Activated CD8-positive, alpha-beta T cell treated with anti-CD3 and anti-CD28 coated beads for 36 hours (primary cell): ENCODE measurements at regions not wholly inside any gene's neighbourhood (a gene's known extent, or its start where the extent isn't known, plus 50 kb on each side); places are given as distances from the start of the nearest gene placed in this dataset.

Experiments used
- ATAC-seq: fragments of 200-7000 bp; cut with Tn5 transposase; one replicate; pipeline ENCODE4 v1.10.0; 2021; ENCODE audit warnings: mild to moderate bottlenecking, moderate library complexity
- CTCF ChIA-PET: fragments of 350-600 bp; sonication (Branson Sonifier 250); formaldehyde crosslinking; loops from one replicate; lab custom pipeline; 2021; ENCODE audit warnings: antibody characterized with exemption; lab: Charles Lee
- POLR2A ChIA-PET: fragments of 350-600 bp; sonication (Branson Sonifier 250); formaldehyde crosslinking; loops from one replicate; lab custom pipeline; 2021; ENCODE audit warnings: antibody characterized with exemption; lab: Charles Lee
- DNase-seq: peaks from one replicate; pipeline ENCODE4 v3.0.0-alpha.2; 2020
- H3K27ac Mint-ChIP-seq: one replicate; pipeline ENCODE4 v1.8.0; 2021; ENCODE audit warnings: mild to moderate bottlenecking, mixed read lengths
- H3K27me3 Mint-ChIP-seq: one replicate; pipeline ENCODE4 v1.8.0; 2021; ENCODE audit warnings: mixed read lengths
- H3K36me3 Mint-ChIP-seq: one replicate; pipeline ENCODE4 v1.8.0; 2021; ENCODE audit warnings: low read depth, mixed read lengths
- H3K4me1 Mint-ChIP-seq: one replicate; pipeline ENCODE4 v1.8.0; 2021; ENCODE audit warnings: low read depth, mixed read lengths
- H3K4me3 Mint-ChIP-seq: one replicate; pipeline ENCODE4 v1.8.0; 2021; ENCODE audit warnings: mild to moderate bottlenecking, moderate library complexity, mixed read lengths
- H3K9me3 Mint-ChIP-seq: one replicate; pipeline ENCODE4 v1.8.0; 2021; ENCODE audit warnings: mixed read lengths
- CTCF ChIP-seq: fragments of 200-600 bp; IDR thresholded peaks from one replicate; pipeline ENCODE4 v1.8.0; 2022; ENCODE audit warnings: antibody characterized with exemption, mild to moderate bottlenecking
- intact Hi-C: fragments of 100-400 bp; cut with micrococcal nuclease; formaldehyde crosslinking; loops from one replicate; pipeline ENCODE4 v1.10.0; 2022

GRCh38 chr4:136740326-136740725 is 792.0 kb downstream of the PCDH18 start:
- no peaks in the 10 kb centered on the region for H3K36me3 Mint-ChIP-seq
- CTCF ChIA-PET, result no interaction called here
- peaks cover 3% of the 10 kb centered on the region for H3K9me3 Mint-ChIP-seq
- H3K4me3 Mint-ChIP-seq, result no peak overlapping the region
- POLR2A ChIA-PET, result no interaction called here
- H3K27me3 Mint-ChIP-seq, result no peaks in the 10 kb centered on the region
- DNase-seq, result no peak
- intact Hi-C loops, result no loop called here
- H3K4me1 Mint-ChIP-seq, result no peaks in the 10 kb centered on the region
- TF ChIP-seq CTCF, result no peak
- no peak for ATAC-seq
- no peak overlapping the region for H3K27ac Mint-ChIP-seq

- peaks cover 4% of the 10 kb centered on the region for H3K9me3 Mint-ChIP-seq
- no peak overlapping the region for H3K27ac Mint-ChIP-seq
- DNase-seq (no peak), ATAC-seq (no peak)
- H3K36me3 Mint-ChIP-seq, result no peaks in the 10 kb centered on the region
- intact Hi-C loops, result no loop called here
- no peaks in the 10 kb centered on the region for H3K4me1 Mint-ChIP-seq
- TF ChIP-seq CTCF, result no peak
- H3K27me3 Mint-ChIP-seq, result no peaks in the 10 kb centered on the region
- H3K4me3 Mint-ChIP-seq, result no peak overlapping the region
- POLR2A ChIA-PET, result no interaction called here
- CTCF ChIA-PET, result no interaction called here
Measured at GRCh38 chr4:136737066-136737465, 795.2 kb downstream of the PCDH18 start.

- no peak for DNase-seq
- Mint-ChIP-seq H3K27me3 (no peaks in the 10 kb centered on the region), H3K4me3 (no peak overlapping the region), H3K4me1 (no peaks in the 10 kb centered on the region), H3K9me3 (peaks cover 3% of the 10 kb centered on the region), H3K36me3 (no peaks in the 10 kb centered on the region), H3K27ac (no peak overlapping the region)
- TF ChIP-seq CTCF, result no peak
- no peak for ATAC-seq
- CTCF ChIA-PET, result no interaction called here
- POLR2A ChIA-PET, result no interaction called here
- intact Hi-C loops, result no loop called here
Measured at GRCh38 chr4:136731025-136731424, 801.3 kb downstream of the PCDH18 start.

GRCh38 chr4:136725286-136726081 is 806.8 kb downstream of the PCDH18 start:
- CTCF ChIA-PET, result no interaction called here
- POLR2A ChIA-PET, result no interaction called here

More at GRCh38 chr4:136725286-136726081, 806.8 kb downstream of the PCDH18 start:
- no peaks in the 10 kb centered on the region for H3K27me3 Mint-ChIP-seq
- DNase-seq, result no peak
- H3K4me1 Mint-ChIP-seq, result no peaks in the 10 kb centered on the region
- no peak for TF ChIP-seq CTCF
- no peak overlapping the region for H3K4me3 Mint-ChIP-seq
- no peaks in the 10 kb centered on the region for H3K9me3 Mint-ChIP-seq
- intact Hi-C loops, result no loop called here
- ATAC-seq, result no peak
- H3K27ac Mint-ChIP-seq, result no peak overlapping the region
- no peaks in the 10 kb centered on the region for H3K36me3 Mint-ChIP-seq
